ENCODE measurements at regions not wholly inside any gene's neighbourhood (a gene's known extent, or its start where the extent isn't known, plus 50 kb on each side); places are given as distances from the start of the nearest gene placed in this dataset.

GRCh38 chr5:21225223-21226064 lies 1237.4 kb upstream of the CDH18 start:
- no peak for DNase-seq (ENCODE audit: low read depth in 2 of 2)
- Histone ChIP-seq H3K27ac (ENCODE audit: insufficient read depth, low read length) (no peak overlapping the region), H3K27me3 (ENCODE audit: control insufficient read depth, insufficient read depth, low read length) (no peaks in the 10 kb centered on the region), H3K4me1 (ENCODE audit: control insufficient read depth, extremely low read depth, insufficient read depth, low read length) (no peaks in the 10 kb centered on the region), H2AFZ (ENCODE audit: low read length) (no peak overlapping the region), H4K20me1 (ENCODE audit: control insufficient read depth, extremely low read depth, insufficient read depth, low read length) (no peaks in the 10 kb centered on the region), H3K4me3 (replicated peaks in 1 of 4; ENCODE audit: control extremely low read depth in 1 of 4, insufficient read depth in 1 of 4, low read depth in 3 of 4, low read length in 4 of 4) (no peak overlapping the region), H3K4me2 (ENCODE audit: extremely low read depth, insufficient read depth, low read length) (no peak overlapping the region), H3K36me3 (ENCODE audit: control insufficient read depth, insufficient read depth, low read length) (no peaks in the 10 kb centered on the region), H3K9ac (ENCODE audit: insufficient read depth, low read length) (no peak overlapping the region), H3K9me3 (ENCODE audit: control insufficient read depth, insufficient read depth, low read depth, low read length) (no peaks in the 10 kb centered on the region), H3K79me2 (ENCODE audit: control insufficient read depth, insufficient read depth, low read length) (no peaks in the 10 kb centered on the region)
- TF ChIP-seq CTCF (conservative IDR thresholded peaks at IDR 0.05 in 1 of 2, IDR thresholded peaks at IDR 0.05 in 1 of 2; ENCODE audit: low read depth in 1 of 2, low read length in 2 of 2) (no peak), EZH2 (IDR thresholded peaks at IDR 0.05; ENCODE audit: low read length, missing control alignments) (no peak)

DNA sequence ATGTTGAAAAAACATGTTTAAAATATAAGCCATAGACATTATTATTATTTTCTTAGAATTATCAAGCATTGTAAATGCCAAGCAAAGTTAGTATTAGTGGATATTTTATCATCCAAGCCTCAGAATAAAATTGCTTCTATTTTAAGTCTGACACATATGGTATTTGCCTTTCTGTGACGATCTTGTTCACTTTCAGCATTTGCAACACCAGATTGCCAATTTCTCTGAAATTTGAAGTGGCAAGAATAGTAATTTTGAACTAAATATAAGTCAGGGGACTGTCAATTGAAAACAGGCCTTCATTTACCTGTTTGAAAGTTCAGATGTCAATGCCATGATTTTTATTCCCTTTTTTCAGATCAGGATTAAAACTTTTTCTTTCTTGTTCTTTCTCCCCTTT lies 1233.6 kb upstream of the CDH18 start:
- DNase-seq (ENCODE audit: low read depth in 2 of 2) = no peak
- Histone ChIP-seq H3K9ac (ENCODE audit: insufficient read depth, low read length) (no peak overlapping the region), H3K79me2 (ENCODE audit: control insufficient read depth, insufficient read depth, low read length) (no peaks in the 10 kb centered on the region), H3K27me3 (ENCODE audit: control insufficient read depth, insufficient read depth, low read length) (no peaks in the 10 kb centered on the region), H3K27ac (ENCODE audit: insufficient read depth, low read length) (no peak overlapping the region), H3K4me1 (ENCODE audit: control insufficient read depth, extremely low read depth, insufficient read depth, low read length) (no peaks in the 10 kb centered on the region), H2AFZ (ENCODE audit: low read length) (no peak overlapping the region), H4K20me1 (ENCODE audit: control insufficient read depth, extremely low read depth, insufficient read depth, low read length) (no peaks in the 10 kb centered on the region), H3K4me3 (replicated peaks in 1 of 4; ENCODE audit: control extremely low read depth in 1 of 4, insufficient read depth in 1 of 4, low read depth in 3 of 4, low read length in 4 of 4) (no peak overlapping the region), H3K4me2 (ENCODE audit: extremely low read depth, insufficient read depth, low read length) (no peak overlapping the region), H3K9me3 (ENCODE audit: control insufficient read depth, insufficient read depth, low read depth, low read length) (no peaks in the 10 kb centered on the region), H3K36me3 (ENCODE audit: control insufficient read depth, insufficient read depth, low read length) (no peaks in the 10 kb centered on the region)
- TF ChIP-seq EZH2 (IDR thresholded peaks at IDR 0.05; ENCODE audit: low read length, missing control alignments) (no peak), CTCF (conservative IDR thresholded peaks at IDR 0.05 in 1 of 2, IDR thresholded peaks at IDR 0.05 in 1 of 2; ENCODE audit: low read depth in 1 of 2, low read length in 2 of 2) (no peak)

- TF ChIP-seq EZH2 (IDR thresholded peaks at IDR 0.05; ENCODE audit: low read length, missing control alignments) = no peak
- TF ChIP-seq CTCF (conservative IDR thresholded peaks at IDR 0.05 in 1 of 2, IDR thresholded peaks at IDR 0.05 in 1 of 2; ENCODE audit: low read depth in 1 of 2, low read length in 2 of 2) = no peak
- no peak overlapping the region for H3K9ac ChIP-seq (ENCODE audit: insufficient read depth, low read length)
- no peaks in the 10 kb centered on the region for H3K27me3 ChIP-seq (ENCODE audit: control insufficient read depth, insufficient read depth, low read length)
- H3K9me3 ChIP-seq (ENCODE audit: control insufficient read depth, insufficient read depth, low read depth, low read length) = no peaks in the 10 kb centered on the region
- H3K79me2 ChIP-seq (ENCODE audit: control insufficient read depth, insufficient read depth, low read length) = no peaks in the 10 kb centered on the region
- H3K4me3 ChIP-seq (replicated peaks in 1 of 4; ENCODE audit: control extremely low read depth in 1 of 4, insufficient read depth in 1 of 4, low read depth in 3 of 4, low read length in 4 of 4) = no peak overlapping the region
- H3K4me2 ChIP-seq (ENCODE audit: extremely low read depth, insufficient read depth, low read length) = no peak overlapping the region
- H3K36me3 ChIP-seq (ENCODE audit: control insufficient read depth, insufficient read depth, low read length) = no peaks in the 10 kb centered on the region
- H3K4me1 ChIP-seq (ENCODE audit: control insufficient read depth, extremely low read depth, insufficient read depth, low read length) = no peaks in the 10 kb centered on the region
- DNase-seq (ENCODE audit: low read depth in 2 of 2) = no peak
- H2AFZ ChIP-seq (ENCODE audit: low read length) = no peak overlapping the region
- no peak overlapping the region for H3K27ac ChIP-seq (ENCODE audit: insufficient read depth, low read length)
- H4K20me1 ChIP-seq (ENCODE audit: control insufficient read depth, extremely low read depth, insufficient read depth, low read length) = no peaks in the 10 kb centered on the region
These were observed 1232.0 kb upstream of the CDH18 start for GRCh38 chr5:21219966-21220365.

Data from fibroblast of lung (primary cell).